IPS-20b (cell line): ENCODE measurements at regions not wholly inside any gene's neighbourhood (a gene's known extent, or its start where the extent isn't known, plus 50 kb on each side); places are given as distances from the start of the nearest gene placed in this dataset.
"Not testable (repeated sequence)": the region's sequence is repeated elsewhere in the genome, so short reads cannot be mapped to it uniquely, and the experiment has no call there.

Source experiments
- H3K27ac ChIP-seq: one replicate; pipeline ENCODE4 v1.5.1; 2013; ENCODE audit warnings: low read length
- H3K27me3 ChIP-seq: 2 replicates; pipeline ENCODE4 v1.6.1; 2013; ENCODE audit warnings: mild to moderate bottlenecking, low read length, inconsistent platforms; ENCODE audit not compliant: insufficient read depth
- H3K36me3 ChIP-seq: 2 replicates; pipeline ENCODE4 v1.6.1; 2013; ENCODE audit warnings: low read depth, mild to moderate bottlenecking, inconsistent platforms, low read length, moderate library complexity; ENCODE audit not compliant: insufficient read depth
- H3K4me1 ChIP-seq: 2 replicates; pipeline ENCODE4 v1.6.1; 2013; ENCODE audit warnings: mild to moderate bottlenecking, control low read depth, inconsistent platforms, low read length, moderate library complexity; ENCODE audit not compliant: insufficient read depth
- H3K4me3 ChIP-seq: 2 replicates; pipeline ENCODE4 v1.5.1; 2013; ENCODE audit warnings: mild to moderate bottlenecking, low read length, inconsistent platforms
- H3K9ac ChIP-seq: 2 replicates; pipeline ENCODE4 v1.6.1; 2013; ENCODE audit warnings: low read depth, mild to moderate bottlenecking, inconsistent platforms, low read length, moderate library complexity
- H3K9me3 ChIP-seq: 2 replicates; pipeline ENCODE4 v1.6.1; 2013; ENCODE audit warnings: mild to moderate bottlenecking, low read depth, low read length, inconsistent platforms; ENCODE audit not compliant: insufficient read depth

DNA sequence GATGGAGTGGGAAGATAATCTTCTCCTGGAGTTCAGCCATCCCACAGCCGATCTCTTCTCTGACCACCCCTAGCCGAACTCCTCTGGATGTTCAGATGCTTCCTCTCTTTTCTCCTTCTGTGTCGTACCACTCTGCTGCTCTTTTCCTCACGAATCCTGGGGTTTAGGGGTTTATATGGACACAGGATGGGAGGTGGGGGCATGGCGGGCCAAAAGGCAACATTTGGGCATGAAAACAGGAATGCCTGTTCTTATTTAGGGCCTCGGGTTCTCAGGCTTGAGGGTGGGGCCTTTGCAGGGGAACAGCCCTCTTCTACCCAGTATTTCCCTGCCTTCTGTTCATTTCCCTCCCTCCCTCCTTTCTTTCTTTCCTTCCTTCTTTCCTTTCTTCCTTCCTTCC lies 112.7 kb downstream of the SLC35B3 start:
- Histone ChIP-seq H3K9me3 (no peaks in the 10 kb centered on the region), H3K9ac (no peak overlapping the region), H3K36me3 (no peaks in the 10 kb centered on the region), H3K4me3 (no peak overlapping the region), H3K27ac (no peak overlapping the region), H3K4me1 (no peaks in the 10 kb centered on the region), H3K27me3 (no peaks in the 10 kb centered on the region)

DNA sequence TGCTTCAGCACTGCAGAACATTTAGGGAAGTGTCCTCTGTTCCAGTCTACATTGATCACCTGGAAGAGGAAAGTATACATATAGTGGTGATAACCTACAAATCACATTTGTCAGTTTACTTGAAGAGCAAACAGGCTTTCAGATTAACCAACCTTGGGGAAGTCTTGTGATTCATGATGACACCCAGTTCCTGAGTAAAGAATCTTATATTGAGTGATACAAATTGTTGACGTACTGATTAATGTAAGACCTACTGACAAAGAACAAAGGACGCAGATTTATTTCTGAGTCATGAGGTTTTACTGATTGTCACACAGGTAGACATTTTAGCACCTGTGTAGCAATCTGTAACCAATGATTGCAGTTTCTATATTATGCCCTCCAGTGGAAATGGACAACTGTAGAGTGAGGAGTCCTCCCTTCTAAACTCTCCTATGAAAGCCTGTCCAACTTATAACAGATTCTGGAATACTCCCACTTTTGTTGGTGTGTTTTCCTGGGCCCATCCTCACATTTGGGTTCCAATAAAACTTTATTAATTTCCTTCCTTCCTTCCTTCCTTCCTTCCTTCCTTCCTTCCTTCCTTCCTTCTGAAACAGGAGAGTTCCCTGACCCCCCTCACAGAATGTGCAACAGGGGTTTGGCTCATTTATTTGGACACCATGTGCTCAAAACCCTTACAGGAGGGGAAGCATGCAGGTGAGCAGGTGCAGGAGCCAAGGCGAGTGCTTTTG lies 113.5 kb downstream of the SLC35B3 start:
- no peaks in the 10 kb centered on the region for H3K9me3 ChIP-seq
- H3K27ac ChIP-seq = no peak overlapping the region
- no peak overlapping the region for H3K9ac ChIP-seq
- no peaks in the 10 kb centered on the region for H3K4me1 ChIP-seq
- no peak overlapping the region for H3K4me3 ChIP-seq
- H3K36me3 ChIP-seq = no peaks in the 10 kb centered on the region
- H3K27me3 ChIP-seq = no peaks in the 10 kb centered on the region

DNA sequence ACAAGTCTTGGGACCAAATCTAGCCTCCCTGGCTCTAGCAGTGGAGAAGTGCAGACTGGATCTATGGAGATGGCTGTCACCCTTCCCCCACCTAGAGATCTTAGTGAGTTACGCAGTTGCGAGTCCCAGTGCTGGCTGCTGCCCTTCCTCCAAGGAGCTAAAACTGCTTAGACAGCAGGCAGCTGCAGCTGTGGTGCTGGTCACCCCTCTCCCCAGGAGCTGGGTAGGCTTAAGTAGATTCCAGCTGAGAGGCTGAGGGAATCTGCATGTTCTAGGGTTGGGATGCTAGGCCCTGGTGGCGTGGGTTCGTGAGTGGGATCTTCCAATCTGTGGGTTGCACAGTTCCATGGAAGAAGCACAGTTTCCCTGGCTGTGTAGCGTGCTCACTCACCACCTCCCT lies 120.2 kb downstream of the SLC35B3 start:
- Histone ChIP-seq H3K4me3 (no peak overlapping the region), H3K9ac (no peak overlapping the region), H3K4me1 (no peaks in the 10 kb centered on the region), H3K9me3 (no peaks in the 10 kb centered on the region), H3K27me3 (no peaks in the 10 kb centered on the region), H3K36me3 (no peaks in the 10 kb centered on the region), H3K27ac (no peak overlapping the region)

DNA sequence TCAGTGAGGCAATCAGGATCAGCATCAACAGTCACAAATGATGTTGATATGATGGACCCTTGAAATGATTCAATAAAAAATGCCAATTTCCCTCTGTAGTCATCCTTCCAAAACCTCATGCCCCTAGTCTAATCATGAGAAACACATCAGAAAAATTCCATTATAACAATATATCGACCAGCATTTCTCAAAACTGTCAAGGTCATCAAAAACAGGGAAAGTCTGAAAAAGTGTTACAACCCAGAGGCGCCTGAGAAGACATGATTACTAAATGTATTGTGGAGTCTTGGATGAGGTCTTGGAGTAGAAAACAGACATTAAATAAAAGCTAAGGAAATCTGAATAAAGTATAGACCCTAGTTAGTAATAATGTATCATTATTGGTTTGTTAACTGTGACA lies 133.8 kb downstream of the SLC35B3 start:
- Histone ChIP-seq H3K9ac (no peak overlapping the region), H3K27ac (no peak overlapping the region), H3K36me3 (no peaks in the 10 kb centered on the region)

DNA sequence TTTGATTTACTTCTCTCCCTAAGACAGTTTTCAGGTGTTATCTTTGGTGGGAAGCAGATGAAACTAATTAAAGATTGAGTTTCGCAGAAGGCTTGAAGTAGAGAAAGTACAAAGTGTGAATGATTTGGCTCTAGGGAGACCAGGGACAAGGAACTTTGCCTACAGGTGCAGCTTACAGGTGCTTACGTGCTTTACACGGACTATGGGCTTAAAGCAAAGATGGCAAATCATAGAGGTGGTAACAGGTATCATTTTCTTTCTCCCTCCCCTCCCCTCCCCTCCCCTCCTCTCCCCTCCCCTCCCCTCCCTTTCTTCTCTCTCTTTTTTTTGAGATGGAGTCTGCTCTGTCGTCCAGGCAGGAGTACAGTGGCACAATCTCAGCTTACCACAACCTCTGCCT lies 136.3 kb downstream of the SLC35B3 start:
- Histone ChIP-seq H3K36me3 (no peaks in the 10 kb centered on the region), H3K9ac (no peak overlapping the region)

More for the DNA sequence above, 133.8 kb downstream of the SLC35B3 start:
- Histone ChIP-seq H3K4me3 (no peak overlapping the region), H3K9me3 (no peaks in the 10 kb centered on the region), H3K4me1 (no peaks in the 10 kb centered on the region), H3K27me3 (no peaks in the 10 kb centered on the region)

DNA sequence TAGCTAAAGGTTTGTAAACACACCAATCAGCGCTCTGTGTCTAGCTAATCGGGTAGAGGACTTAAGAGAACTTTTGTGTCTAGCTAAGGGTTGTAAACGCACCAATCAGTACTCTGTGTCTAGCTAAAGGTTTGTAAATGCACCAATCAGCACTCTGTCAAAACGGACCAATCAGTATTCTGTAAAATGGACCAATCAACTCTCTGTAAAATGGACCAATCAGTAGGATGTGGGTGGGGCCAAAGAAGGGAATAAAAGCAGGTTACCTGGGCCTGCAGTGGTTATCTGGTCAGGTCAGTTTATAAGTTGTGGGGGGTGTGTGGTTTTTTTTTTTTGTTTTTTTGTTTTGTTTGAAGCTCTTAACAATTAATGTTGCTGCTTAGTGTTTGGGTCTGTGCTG lies 152.4 kb downstream of the SLC35B3 start:
- H3K27me3 ChIP-seq, H3K9ac ChIP-seq: not testable (repeated sequence)

More for the DNA sequence above, 136.3 kb downstream of the SLC35B3 start:
- no peak overlapping the region for H3K4me3 ChIP-seq
- no peaks in the 10 kb centered on the region for H3K9me3 ChIP-seq
- H3K27ac ChIP-seq = no peak overlapping the region
- no peaks in the 10 kb centered on the region for H3K4me1 ChIP-seq
- no peaks in the 10 kb centered on the region for H3K27me3 ChIP-seq

DNA sequence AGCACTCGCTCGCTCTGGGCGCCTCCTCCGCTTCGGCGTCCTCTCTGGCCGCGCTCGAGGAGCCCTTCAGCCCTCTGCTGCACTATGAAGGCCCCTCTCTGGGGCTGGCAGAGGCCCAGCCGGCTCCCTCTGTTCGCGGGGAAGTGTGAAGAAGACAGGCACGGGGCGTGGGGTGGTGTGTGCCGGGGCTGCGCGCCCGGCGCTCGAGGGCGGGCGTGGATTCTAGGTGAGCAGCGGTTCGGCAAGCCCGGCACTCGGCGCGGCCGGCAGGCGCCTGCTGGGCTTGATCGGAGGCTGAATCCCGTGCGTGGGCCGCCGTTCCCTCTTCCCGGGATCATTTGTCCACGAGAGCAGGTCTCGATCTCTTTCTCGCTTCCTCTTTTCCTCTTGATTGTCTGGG lies 153.0 kb downstream of the SLC35B3 start:
- Histone ChIP-seq H3K9me3 (no peaks in the 10 kb centered on the region), H3K4me1 (peaks cover 13% of the 10 kb centered on the region; the same call in 1 of the 2 replicates), H3K27ac (no peak overlapping the region), H3K4me3 (no peak overlapping the region), H3K27me3 (no peaks in the 10 kb centered on the region), H3K36me3 (no peaks in the 10 kb centered on the region), H3K9ac (no peak overlapping the region)

More for the DNA sequence above, 152.4 kb downstream of the SLC35B3 start:
- H3K4me3 ChIP-seq, H3K27ac ChIP-seq, H3K9me3 ChIP-seq, H3K36me3 ChIP-seq: not testable (repeated sequence)
- H3K4me1 ChIP-seq = peaks cover 12% of the 10 kb centered on the region; the same call in 1 of the 2 replicates

DNA sequence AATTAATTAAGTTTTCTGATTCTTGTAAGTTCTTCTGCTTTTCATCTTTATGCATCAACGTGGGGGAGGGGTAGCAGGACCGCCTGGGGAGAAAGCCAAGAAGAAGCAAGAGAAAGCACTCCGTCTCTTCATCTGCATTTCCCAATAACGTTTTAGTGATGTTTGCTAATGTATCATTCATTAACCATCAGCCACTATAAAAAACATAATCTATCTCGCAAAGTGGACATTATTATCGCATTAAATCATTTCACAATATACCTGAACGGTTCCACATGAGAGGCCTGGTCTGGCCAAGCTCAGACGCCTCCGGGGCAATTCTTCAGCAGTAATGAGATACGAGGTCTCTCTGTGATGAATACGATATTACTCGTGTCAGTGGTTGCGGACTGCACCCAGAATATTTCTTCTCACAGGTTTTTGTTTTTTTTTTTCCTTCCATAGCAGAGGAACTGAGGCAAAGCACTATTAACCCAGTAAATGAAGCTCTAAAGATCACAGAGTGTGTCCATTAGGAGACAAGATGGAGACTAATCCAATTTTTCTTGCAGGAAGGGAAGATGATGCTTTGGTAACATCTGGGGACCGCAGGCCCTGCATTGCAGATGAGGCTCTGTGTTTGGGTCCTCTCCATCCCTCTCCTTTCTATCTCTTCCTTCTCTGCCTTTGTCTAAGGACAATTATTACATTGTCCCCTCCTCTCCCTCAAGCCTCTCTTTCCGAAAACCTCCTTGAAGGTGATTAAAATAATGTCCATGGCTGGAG lies 156.1 kb downstream of the SLC35B3 start:
- H3K27me3 ChIP-seq = no peaks in the 10 kb centered on the region

DNA sequence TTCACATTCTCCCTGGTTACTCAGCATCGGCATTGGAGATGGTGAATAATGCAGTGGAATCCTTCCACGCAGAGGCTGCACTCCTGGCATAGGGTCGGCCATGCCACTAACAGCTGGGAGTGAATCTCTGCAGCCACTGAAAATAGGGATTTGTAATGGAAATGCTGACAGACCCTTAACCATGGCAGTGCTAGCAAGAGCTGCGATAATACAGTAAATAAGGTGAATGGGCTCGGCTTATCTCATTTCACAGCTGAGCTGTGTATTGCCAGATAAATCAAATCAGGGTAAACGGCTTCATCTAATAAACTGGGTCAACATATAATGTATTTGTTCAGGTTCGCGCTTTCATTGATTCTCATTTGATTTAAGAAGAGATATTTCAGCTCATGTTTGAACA lies 156.8 kb downstream of the SLC35B3 start:
- Histone ChIP-seq H3K9ac (no peak overlapping the region), H3K4me3 (no peak overlapping the region), H3K4me1 (peaks cover 13% of the 10 kb centered on the region; the same call in 1 of the 2 replicates), H3K36me3 (no peaks in the 10 kb centered on the region), H3K27me3 (no peaks in the 10 kb centered on the region), H3K27ac (no peak overlapping the region), H3K9me3 (no peaks in the 10 kb centered on the region)

More for the DNA sequence above, 156.1 kb downstream of the SLC35B3 start:
- no peaks in the 10 kb centered on the region for H3K36me3 ChIP-seq
- no peaks in the 10 kb centered on the region for H3K9me3 ChIP-seq
- H3K27ac ChIP-seq = no peak overlapping the region
- no peak overlapping the region for H3K9ac ChIP-seq
- H3K4me1 ChIP-seq = peaks cover 13% of the 10 kb centered on the region; the same call in 1 of the 2 replicates
- no peak overlapping the region for H3K4me3 ChIP-seq

DNA sequence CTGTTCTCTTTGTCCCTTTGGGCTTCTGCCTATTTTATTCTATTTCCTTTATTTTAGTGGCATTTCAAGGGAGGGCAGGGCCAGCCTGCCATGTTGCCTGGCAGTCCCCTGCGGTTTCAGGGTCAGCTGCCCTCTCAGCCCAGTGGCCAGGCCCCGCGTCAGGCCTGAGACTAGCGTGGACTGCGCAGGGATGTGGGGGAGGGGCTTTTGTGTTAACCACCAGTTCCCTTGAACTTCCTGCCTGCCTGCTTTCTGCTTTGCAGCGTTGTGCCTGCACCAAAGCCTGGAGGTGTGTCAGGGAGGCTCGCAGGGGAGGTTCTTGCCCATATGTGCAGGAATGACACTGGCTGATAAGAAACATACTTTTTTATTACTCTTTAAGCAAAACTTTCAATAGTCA lies 157.6 kb downstream of the SLC35B3 start:
- H3K27ac ChIP-seq = no peak overlapping the region
- H3K27me3 ChIP-seq = no peaks in the 10 kb centered on the region
- peaks cover 13% of the 10 kb centered on the region; the same call in 1 of the 2 replicates for H3K4me1 ChIP-seq
- H3K36me3 ChIP-seq = no peaks in the 10 kb centered on the region
- H3K4me3 ChIP-seq = no peak overlapping the region
- H3K9ac ChIP-seq = no peak overlapping the region
- H3K9me3 ChIP-seq = no peaks in the 10 kb centered on the region

DNA sequence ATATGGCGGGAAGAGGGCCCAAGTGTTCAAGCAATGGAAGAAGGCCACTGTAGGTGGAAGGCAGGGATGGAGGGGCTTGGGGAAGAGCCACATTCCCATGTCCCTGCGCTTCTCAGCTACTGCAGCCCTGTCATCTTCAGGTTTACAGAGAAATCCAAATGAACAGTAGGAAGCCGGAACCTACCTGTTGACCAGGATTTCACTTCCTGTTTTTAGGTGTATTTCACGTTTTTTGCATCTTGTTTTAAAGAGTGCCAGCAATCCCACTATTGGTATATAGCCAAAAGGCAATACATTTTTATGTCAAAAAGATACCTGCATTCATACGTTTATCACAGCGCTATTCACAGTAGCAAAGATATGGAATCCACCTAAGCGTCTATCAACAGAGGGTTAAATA lies 159.2 kb downstream of the SLC35B3 start:
- H3K9me3 ChIP-seq = no peaks in the 10 kb centered on the region
- peaks cover 13% of the 10 kb centered on the region; the same call in 1 of the 2 replicates for H3K4me1 ChIP-seq
- no peak overlapping the region for H3K4me3 ChIP-seq
- H3K9ac ChIP-seq = no peak overlapping the region
- H3K36me3 ChIP-seq = no peaks in the 10 kb centered on the region
- no peaks in the 10 kb centered on the region for H3K27me3 ChIP-seq
- no peak overlapping the region for H3K27ac ChIP-seq

DNA sequence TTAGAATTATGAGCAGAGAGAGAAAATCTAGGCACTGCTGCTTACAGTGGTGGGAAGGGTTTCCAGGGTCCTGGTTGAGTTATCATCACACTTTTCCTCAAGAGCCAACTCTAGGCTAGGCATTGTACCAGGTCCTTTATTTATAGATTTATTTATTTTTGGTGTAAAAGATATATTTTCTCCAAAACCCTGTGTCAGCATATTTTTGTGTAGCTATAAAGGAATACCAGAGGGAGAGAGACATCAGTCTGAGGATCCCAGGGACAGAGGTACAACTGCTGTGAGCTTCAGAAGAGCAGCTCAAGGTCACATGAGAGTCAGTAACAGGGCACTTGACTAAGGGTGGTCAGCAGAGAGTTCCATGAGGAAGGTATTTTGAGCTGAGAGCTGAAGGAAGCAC lies 159.7 kb downstream of the SLC35B3 start:
- H3K27ac ChIP-seq = no peak overlapping the region
- peaks cover 13% of the 10 kb centered on the region; the same call in 1 of the 2 replicates for H3K4me1 ChIP-seq
- H3K9ac ChIP-seq = no peak overlapping the region
- H3K4me3 ChIP-seq = no peak overlapping the region
- H3K27me3 ChIP-seq = no peaks in the 10 kb centered on the region
- no peaks in the 10 kb centered on the region for H3K36me3 ChIP-seq
- H3K9me3 ChIP-seq = no peaks in the 10 kb centered on the region
